Right lobe of liver (tissue), 6 donors: ENCODE measurements at regions not wholly inside any gene's neighbourhood (a gene's known extent, or its start where the extent isn't known, plus 50 kb on each side); places are given as distances from the start of the nearest gene placed in this dataset.

Experiments
- ATAC-seq, 4 donors: fragments of 200-7000 bp; cut with Tn5 transposase; one replicate each; pipeline ENCODE4 v1.9.1; 2020; ENCODE audit warnings: mild to moderate bottlenecking in 4 of 4, moderate library complexity in 4 of 4
- DNase-seq, 3 donors: peaks; one replicate each; pipeline ENCODE4 v3.0.0-alpha.2; 2020
- H3K27ac ChIP-seq, 3 donors: fragments of 200-600 bp; one replicate each; pipeline ENCODE4 v1.8.0; 2022
- H3K27me3 ChIP-seq, 2 donors: fragments of 200-600 bp; one replicate each; pipeline ENCODE4 v1.8.0; 2022
- H3K36me3 ChIP-seq, 4 donors: fragments of 200-600 bp; sonication (generic) in 1 of 4; one replicate each; pipeline versions ENCODE4 v1.5.1 to v1.8.0; 2017 to 2022; ENCODE audit warnings: control low read depth in 1 of 4
- H3K4me1 ChIP-seq, 4 donors: fragments of 200-600 bp; sonication (generic) in 1 of 4; one replicate each; pipeline versions ENCODE4 v1.5.1 to v1.8.0; 2017 to 2022; ENCODE audit warnings: control low read depth in 1 of 4
- H3K4me3 ChIP-seq, 3 donors: fragments of 200-600 bp; one replicate each; pipeline ENCODE4 v1.8.0; 2022
- H3K9me3 ChIP-seq, 4 donors: fragments of 200-600 bp; sonication (generic) in 1 of 4; one replicate each; pipeline versions ENCODE4 v1.5.1 to v1.8.0; 2017 to 2022; ENCODE audit warnings: control low read depth in 1 of 4
- CTCF ChIP-seq, 4 donors: fragments of 200-600 bp in 3 of 4; fragments of 450-650 bp in 1 of 4; IDR thresholded peaks; one replicate each; pipeline versions ENCODE4 v1.5.1 to v1.8.0; 2016 to 2022; ENCODE audit warnings: antibody characterized with exemption in 4 of 4, mild to moderate bottlenecking in 2 of 4
- POLR2A ChIP-seq: fragments of 450-650 bp; IDR thresholded peaks from one replicate; pipeline ENCODE4 v1.6.1; 2017; ENCODE audit warnings: antibody characterized with exemption, mild to moderate bottlenecking
- WGBS: methylation state at CpG from one replicate; pipeline ENCODE4 v1.1.6; 2018; ENCODE audit warnings: low coverage, low lambda C conversion rate; ENCODE audit not compliant: insufficient coverage; ENCODE audit errors: missing lambda C conversion rate; 5-methylcytosine and 5-hydroxymethylcytosine counted together
- intact Hi-C, 2 donors: fragments of 100-400 bp; cut with DNase I; formaldehyde crosslinking; loops; one replicate each; pipeline versions ENCODE4 v1.11.2 to v1.14.1; 2022
- donor health status: DM: no; HTN: yes; CAD: no.
- donor health status: DM: no; HTN: no; CAD: no.
- donor health status: DM: no; HTN: no; CAD: no.
- donor health status: DM: no; HTN: yes; CAD: no.
- donor health status: DM: no; HTN: yes; CAD: no.

GRCh38 chr13:63546524-63546923 lies 2130.9 kb upstream of the PCDH20 start:
- Histone ChIP-seq H3K27ac (no peak overlapping the region), H3K9me3 (peaks cover 0 to 2% (median 0%) of the 10 kb centered on the region in 4 donors), H3K4me3 (no peak overlapping the region), H3K36me3 (no peaks in the 10 kb centered on the region), H3K4me1 (no peaks in the 10 kb centered on the region), H3K27me3 (no peaks in the 10 kb centered on the region)
- DNase-seq = no peak
- 41% methylated on average over 2 of the region's 2 CpGs for WGBS
- intact Hi-C loops = no loop called here
- no peak for ATAC-seq
- TF ChIP-seq CTCF (IDR thresholded peaks at IDR 0.05) = no peak

GRCh38 chr13:63542770-63543169 lies 2127.1 kb upstream of the PCDH20 start:
- no peaks in the 10 kb centered on the region for H3K27me3 ChIP-seq
- TF ChIP-seq CTCF (IDR thresholded peaks at IDR 0.05) = no peak
- TF ChIP-seq POLR2A = no peak
- no peak for DNase-seq
- no CpG with 5 or more reads among the region's 1 CpG for WGBS
- H3K4me3 ChIP-seq = no peak overlapping the region
- intact Hi-C loops = no loop called here
- no peak overlapping the region for H3K27ac ChIP-seq
- H3K4me1 ChIP-seq = no peaks in the 10 kb centered on the region
- no peak for ATAC-seq
- H3K36me3 ChIP-seq = no peaks in the 10 kb centered on the region
- H3K9me3 ChIP-seq = peaks cover 0 to 2% (median 0%) of the 10 kb centered on the region in 4 donors

- Histone ChIP-seq H3K9me3 (no peaks in the 10 kb centered on the region), H3K36me3 (no peaks in the 10 kb centered on the region), H3K27ac (no peak overlapping the region), H3K27me3 (no peaks in the 10 kb centered on the region), H3K4me1 (no peaks in the 10 kb centered on the region), H3K4me3 (no peak overlapping the region)
- ATAC-seq = no peak
- no peak for TF ChIP-seq POLR2A
- no peak for TF ChIP-seq CTCF (IDR thresholded peaks at IDR 0.05)
- no peak for DNase-seq
- intact Hi-C loops = no loop called here
- 26% methylated on average over 6 of the region's 6 CpGs for WGBS
These were observed 2125.7 kb upstream of the PCDH20 start for GRCh38 chr13:63541336-63541735.

GRCh38 chr13:63540061-63540460 lies 2124.4 kb upstream of the PCDH20 start:
- no peak for DNase-seq
- TF ChIP-seq POLR2A (no peak), CTCF (IDR thresholded peaks at IDR 0.05) (no peak)
- Histone ChIP-seq H3K36me3 (no peaks in the 10 kb centered on the region), H3K4me1 (no peaks in the 10 kb centered on the region), H3K27me3 (no peaks in the 10 kb centered on the region), H3K4me3 (no peak overlapping the region), H3K27ac (no peak overlapping the region), H3K9me3 (no peaks in the 10 kb centered on the region)
- intact Hi-C loops = no loop called here
- ATAC-seq = no peak
- WGBS = 5% methylated on average over 1 of the region's 1 CpG

- intact Hi-C loops = no loop called here
- no peak for ATAC-seq
- H3K4me3 ChIP-seq = no peak overlapping the region
- TF ChIP-seq POLR2A = no peak
- no peak for TF ChIP-seq CTCF (IDR thresholded peaks at IDR 0.05)
- H3K9me3 ChIP-seq = no peaks in the 10 kb centered on the region
- DNase-seq = no peak
- WGBS = 54% methylated on average over 9 of the region's 9 CpGs
- H3K4me1 ChIP-seq = no peaks in the 10 kb centered on the region
- no peak overlapping the region for H3K27ac ChIP-seq
- H3K36me3 ChIP-seq = no peaks in the 10 kb centered on the region
- H3K27me3 ChIP-seq = no peaks in the 10 kb centered on the region
These were observed 2101.7 kb upstream of the PCDH20 start for GRCh38 chr13:63517371-63517770.
